Lung microvascular endothelial cell (primary cell): ENCODE measurements at regions not wholly inside any gene's neighbourhood (a gene's known extent, or its start where the extent isn't known, plus 50 kb on each side); places are given as distances from the start of the nearest gene placed in this dataset.
"Not testable (repeated sequence)": the region's sequence is repeated elsewhere in the genome, so short reads cannot be mapped to it uniquely, and the experiment has no call there.

ENCODE experiments used
- DNase-seq, 2 donors: peaks; one replicate each; pipeline versions ENCODE4 v3.0.0 to v3.0.0-alpha.2; 2010; ENCODE audit warnings: low read depth in 2 of 2

- no peak for DNase-seq
Measured at GRCh38 chr3:30297112-30297511, 309.3 kb upstream of the TGFBR2 start.

DNA sequence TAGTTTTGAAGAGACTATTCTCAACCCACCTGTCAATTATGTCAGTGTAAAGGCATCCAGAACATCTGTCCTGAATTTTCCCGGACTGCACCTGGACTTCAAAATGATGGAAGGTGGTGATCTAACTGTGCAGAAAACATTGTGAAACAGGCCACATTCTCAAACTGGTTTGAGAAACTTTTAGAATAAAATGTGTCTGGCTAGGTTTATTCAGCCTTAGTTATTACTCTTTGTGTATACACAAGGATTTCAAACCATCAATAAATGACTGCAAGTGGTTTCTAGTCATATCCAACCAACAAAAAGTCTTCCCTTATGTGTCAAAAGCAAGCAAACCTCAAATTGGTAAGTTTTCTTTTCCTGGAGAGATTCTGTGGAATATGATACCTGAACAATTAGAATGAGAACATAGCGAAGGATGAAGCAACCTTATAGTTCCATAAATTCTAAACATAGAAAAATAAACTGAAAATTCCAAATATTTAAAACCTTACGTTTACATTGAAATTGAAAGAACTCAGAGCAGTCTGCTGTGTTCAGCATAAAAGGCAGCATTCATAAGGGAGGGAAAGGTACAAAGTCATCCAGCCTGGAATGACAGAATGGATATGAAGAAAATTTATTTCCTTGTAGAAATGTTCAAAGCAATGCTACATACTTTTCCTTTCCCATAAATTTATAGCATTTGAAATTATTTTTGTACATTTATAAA lies 306.6 kb upstream of the TGFBR2 start:
- peak in 1 of 2 donors; percentile 3 for DNase-seq

DNA sequence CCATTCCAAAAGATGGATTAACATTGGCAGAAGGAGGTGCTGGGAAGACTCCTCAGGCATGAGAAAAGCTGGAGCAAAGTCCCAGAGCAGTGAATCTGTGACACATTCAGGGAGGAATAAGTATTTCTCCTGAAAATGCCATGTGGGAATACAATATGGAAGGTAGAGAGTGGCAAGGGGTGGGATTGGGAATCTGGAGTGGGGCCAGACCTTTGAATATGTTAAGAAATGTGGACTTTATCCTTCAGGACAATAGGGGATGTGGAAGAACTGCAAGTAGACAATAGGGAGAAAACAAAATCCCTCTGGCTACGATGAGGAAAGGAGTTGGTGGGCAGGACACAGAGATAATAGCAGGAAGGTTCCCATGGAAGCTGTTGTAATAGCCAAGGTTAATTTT lies 305.6 kb upstream of the TGFBR2 start:
- DNase-seq, result peak in 1 of 2 donors; percentile 6

DNA sequence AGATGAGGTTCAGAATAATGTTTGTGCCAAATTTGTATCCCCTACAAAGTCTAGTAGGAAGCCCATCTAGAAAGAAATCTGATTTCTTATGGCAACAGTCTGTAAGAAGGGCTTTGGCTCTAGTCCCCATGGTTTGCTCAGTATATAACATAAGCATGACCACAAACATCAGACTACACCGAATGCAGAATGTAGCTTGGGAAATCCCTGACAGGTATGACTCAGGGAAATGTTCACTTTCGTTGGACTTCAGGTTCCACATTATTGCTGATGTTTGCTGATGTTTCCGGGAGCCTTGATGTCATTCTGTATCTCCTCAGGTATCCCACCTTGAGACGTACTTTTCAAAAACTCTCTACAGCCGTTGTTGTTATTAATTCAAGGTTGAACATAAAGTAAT lies 304.4 kb upstream of the TGFBR2 start:
- no peak for DNase-seq

DNA sequence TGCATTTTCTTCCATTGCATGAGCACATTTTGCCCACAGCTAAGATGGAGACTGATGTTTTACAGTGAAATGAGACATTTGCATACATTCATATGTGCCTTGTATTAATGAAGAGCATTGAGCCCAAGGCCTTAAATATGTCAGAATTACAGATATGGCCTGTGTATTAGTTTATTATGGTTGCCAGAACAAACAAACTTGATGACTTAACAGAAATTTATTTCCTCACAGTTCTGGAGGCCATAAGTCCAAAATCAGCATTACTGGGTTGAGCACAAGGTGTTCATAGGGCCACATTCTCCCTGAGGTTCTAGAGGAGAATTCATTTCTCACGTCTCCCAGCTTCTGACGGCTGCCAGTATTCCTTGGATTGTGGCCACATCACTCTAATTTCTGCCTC lies 302.6 kb upstream of the TGFBR2 start:
- no peak for DNase-seq

DNA sequence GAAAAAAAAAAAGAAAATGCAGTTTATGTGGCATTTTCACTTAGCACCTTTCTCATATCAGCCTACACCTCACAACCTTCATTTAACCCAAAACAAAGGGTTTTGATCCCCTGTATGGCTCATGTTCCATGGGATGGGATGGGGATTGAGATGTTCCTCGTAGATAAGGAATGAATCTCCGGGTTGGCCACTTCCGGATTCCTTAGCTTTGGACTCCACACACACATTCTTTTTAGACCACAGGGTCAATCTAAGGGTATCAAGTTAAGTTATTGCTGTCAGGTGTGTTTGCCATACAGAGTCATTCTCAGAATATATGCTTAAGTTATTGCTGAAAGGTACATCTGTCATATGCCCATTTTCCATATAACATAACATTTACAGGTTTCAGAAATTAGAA lies 301.4 kb upstream of the TGFBR2 start:
- peak in 1 of 2 donors; percentile 8 for DNase-seq

GRCh38 chr3:30306896-30307295 lies 299.5 kb upstream of the TGFBR2 start:
- DNase-seq, result no peak

DNA sequence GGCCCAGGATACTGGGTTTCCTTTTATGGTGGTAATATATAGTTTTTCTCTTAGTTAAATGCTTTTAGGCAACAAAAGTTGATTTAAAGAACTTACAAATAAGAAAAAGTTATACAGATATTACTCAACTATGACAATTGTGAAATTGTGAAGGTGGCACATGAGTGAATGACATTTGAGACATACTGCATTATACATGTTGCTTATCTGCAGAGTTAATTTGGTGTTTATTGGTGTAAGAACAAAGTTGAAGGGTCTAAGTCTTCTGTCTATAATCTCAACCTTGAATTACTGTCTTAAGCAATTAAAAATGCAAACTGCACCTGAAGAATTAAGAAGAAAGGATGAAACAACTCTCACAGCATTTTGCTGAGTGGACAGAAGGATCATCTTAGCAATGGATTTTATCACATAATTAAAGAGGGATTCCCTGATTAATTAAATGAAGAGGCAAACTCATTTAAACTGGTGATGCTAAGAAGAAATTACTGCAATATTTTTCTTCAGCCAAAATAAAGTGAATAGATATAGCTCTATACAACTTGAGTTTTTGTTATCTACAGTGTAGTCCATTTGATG lies 298.9 kb upstream of the TGFBR2 start:
- DNase-seq, result no peak

GRCh38 chr3:30308131-30308530 lies 298.3 kb upstream of the TGFBR2 start:
- DNase-seq, result no peak

DNA sequence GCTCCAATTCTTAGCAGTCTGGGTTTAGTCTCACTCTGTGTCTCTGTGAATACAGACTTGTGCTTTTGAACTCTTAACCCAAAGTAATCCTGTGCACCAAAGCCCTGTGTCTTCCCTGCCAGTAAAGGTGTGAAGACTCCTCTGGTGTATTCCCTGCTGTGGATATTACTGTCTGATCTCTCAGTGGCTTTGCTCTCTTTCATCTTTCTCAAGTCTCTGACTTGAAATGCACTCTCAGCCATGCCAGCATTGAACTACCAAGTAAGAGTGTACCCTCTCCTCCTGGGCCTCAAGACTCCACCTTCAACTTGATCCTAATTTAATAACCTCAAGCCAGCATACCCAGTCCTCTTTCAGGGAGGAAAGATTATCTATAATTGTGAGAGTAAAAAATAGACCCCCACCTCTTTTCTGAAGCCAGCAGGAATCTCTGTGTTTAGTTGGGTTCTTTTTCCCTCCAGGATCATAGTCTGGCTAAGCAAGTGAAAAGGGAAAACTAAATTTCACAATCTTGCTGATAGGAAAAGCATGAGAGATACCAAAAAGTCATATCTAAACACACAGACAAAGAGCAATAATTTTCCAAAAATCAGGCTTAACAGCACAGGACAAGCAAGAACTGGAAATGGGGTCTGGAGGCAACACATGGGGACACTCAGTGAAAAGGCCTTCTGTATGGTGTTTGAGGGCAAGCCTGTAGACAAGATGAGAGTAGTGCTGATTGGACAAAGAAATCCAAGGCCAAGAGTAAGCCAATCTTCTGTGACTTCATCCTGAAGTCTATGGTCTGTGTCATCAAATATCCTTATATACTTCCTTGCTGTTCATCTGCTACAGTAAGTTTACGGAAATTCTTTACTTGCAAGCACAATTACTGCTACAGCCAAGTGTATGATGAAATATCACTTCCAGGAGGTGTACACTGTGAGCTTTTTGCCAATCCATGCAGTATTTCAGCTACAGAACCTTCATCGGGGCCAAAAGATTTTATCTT lies 296.1 kb upstream of the TGFBR2 start:
- peak in 1 of 2 donors; percentile 5 for DNase-seq

DNA sequence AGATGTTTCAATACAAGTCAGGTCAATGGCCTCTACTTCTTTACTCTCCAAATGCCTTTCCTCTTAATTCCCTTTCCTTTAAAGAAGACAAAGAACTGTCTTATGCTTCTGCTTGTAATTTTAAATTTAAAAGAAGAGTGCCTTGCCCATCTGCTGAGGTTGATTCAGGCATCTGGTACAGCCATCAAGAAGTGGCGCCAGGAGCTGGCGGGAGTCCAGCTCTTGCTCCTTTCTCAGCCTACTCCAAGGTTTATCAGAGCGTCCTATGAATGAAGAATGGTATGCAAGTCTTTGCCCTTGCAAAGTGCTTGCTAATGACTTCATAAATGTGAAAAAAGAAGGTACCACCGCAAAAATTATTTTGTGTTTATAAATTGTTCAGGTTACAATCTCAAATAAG lies 294.6 kb upstream of the TGFBR2 start:
- no peak for DNase-seq

DNA sequence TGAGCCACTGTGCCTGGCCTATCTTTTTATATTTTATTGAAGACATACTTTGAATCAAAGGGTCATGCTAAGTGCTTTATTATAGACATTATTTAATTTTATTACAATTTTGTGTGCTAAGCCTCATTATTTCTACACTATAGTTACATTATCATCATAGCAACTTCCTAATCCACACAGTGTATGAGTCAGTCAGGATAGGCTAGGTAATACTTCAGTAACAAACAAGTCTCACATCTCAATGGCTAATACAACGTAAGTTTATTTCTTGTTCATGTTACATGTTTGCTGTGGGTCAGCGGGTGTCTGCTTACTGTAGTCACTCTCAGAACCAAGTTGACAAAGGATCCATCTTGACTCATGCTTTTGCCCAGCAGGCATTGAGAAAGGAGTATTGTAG lies 292.6 kb upstream of the TGFBR2 start:
- DNase-seq, result no peak

GRCh38 chr3:30314757-30315325 lies 291.6 kb upstream of the TGFBR2 start:
- DNase-seq, result no peak

GRCh38 chr3:30315447-30315846 lies 291.0 kb upstream of the TGFBR2 start:
- DNase-seq, result no peak

DNA sequence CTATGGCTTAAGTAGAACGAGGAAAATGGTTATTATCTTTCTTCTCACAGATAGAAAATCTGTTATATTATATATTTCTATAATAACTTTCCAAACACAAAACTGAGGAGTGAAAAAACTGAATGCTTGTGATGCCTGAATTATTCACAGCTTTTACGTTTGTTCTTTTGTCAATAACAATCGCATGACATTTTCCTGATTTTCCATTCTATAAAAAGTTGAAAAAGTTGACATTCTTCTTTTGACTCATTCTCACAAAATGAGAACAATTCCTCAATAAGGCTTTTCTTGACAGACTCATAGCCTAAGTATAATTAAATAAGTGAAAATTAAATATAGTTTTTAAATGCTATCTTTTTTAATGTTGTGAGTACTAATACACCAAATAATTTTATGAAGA lies 288.8 kb upstream of the TGFBR2 start:
- DNase-seq, result no peak

DNA sequence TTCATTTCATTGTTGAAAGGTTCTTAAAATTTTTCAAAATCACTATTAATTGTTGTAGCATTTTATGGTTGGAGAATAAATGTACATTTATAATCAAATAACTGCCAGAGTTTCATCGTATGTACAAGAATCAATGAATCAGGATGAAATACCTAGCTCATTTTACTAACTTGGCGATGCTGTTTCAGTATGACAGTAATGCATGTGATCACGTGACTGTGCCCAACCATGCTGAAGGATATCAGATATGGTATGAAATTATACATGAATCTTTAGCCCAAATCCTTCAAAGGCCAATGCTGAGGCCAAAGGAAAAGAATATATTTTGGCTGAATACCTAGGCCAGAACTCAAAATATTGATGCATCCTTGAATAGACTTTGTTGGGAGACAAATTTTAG lies 288.3 kb upstream of the TGFBR2 start:
- DNase-seq, result no peak

GRCh38 chr3:30319713-30320112 lies 286.7 kb upstream of the TGFBR2 start:
- peak; percentile 49 to 53 for DNase-seq

DNA sequence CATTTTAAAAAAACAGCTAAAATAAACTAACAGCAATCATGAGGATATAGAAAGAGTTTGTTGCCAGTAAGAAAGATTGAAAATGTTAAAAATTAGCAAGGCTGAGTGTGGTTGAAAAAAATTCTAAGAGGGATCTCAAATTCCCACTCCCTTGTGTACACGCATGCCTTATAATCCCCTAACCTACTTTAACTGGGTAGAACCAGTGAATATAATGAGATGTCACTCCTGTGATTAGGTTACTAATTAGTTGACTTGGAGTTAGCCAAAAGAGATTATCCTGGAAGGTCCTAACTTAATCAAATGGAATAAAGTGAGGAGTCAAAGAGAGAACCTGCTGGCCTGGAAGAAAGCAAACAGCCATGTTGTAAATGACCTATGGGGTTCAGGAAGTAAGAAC lies 286.0 kb upstream of the TGFBR2 start:
- no peak for DNase-seq

GRCh38 chr3:30321065-30321464 lies 285.3 kb upstream of the TGFBR2 start:
- DNase-seq, result no peak

DNA sequence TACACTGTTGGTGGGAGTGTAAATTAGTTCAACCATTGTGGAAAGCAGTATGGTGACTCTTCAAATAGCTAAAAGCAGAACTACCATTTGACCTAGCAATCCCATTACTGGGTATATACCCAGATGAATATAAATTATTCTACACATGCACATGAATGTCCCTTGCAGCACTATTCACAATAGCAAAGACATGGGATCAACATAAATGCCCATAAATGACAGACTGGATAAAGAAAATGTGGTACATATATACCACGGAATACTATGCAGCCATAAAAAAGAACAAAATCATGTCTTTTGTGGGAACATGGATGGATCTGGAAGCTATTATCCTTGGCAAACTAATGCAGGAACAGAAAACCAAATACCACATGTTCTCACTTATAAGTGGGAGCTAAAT lies 282.8 kb upstream of the TGFBR2 start:
- not testable (repeated sequence) for DNase-seq

DNA sequence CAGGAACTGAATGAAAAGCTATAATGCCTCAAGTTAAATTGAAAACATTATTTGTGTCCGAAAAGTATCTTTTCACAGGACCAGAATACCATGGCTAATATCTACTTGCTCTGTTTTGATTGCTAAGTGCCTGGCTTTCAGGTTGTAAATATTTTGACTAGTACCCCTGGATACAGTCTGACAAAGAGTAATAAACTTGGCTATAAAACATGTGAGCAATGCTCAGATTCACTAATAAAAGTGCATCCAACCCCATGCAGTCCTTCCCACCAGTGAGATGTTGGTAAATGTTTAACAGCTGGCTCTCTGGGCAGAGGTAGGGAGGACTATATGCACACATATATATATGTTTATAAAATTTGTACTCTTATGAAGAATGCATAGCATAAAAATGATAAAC lies 281.8 kb upstream of the TGFBR2 start:
- DNase-seq, result peak in 1 of 2 donors; percentile 24

DNA sequence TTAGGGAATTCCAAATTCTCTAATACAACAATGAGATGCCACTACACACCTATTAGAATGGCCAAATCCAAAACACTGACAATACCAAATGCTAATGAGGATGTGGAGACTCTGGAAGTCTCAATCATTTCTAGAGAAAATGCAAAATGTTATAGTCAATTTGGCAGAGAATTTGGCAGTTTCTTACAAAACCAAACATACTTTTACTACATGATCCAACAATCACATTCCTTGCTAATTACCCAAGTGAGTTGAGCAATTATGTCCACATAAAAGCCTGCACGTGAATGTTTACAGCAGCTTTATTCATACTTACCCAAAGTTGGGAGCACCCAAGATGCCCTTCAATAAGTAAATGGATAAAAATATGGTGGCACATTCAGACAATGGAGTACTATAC lies 278.4 kb upstream of the TGFBR2 start:
- DNase-seq, result not testable (repeated sequence)
